HepG2 (cell line): ENCODE measurements at regions not wholly inside any gene's neighbourhood (a gene's known extent, or its start where the extent isn't known, plus 50 kb on each side); places are given as distances from the start of the nearest gene placed in this dataset.

Experiments
- ATAC-seq: fragments of 200-7000 bp; cut with Tn5 transposase; 3 replicates; pipeline ENCODE4 v1.9.1; 2020; ENCODE audit warnings: mild to moderate bottlenecking, moderate library complexity
- BruUV-seq: library from RNA; stranded (reverse); fragments of 400-500 nt; replicated peaks from 2 replicates; lab custom pipeline; 2021; lab: Mats Ljungman, UMichigan
- CTCF ChIA-PET: fragments of 300-600 bp; formaldehyde crosslinking; extraction: SDS; loops from one replicate; lab custom pipeline; 2021; ENCODE audit warnings: low total read pairs, inconsistent platforms, low intra/inter-chr PET ratio; lab: Yijun Ruan, JAX
- POLR2A ChIA-PET: fragments of 350-600 bp; sonication (Branson Sonifier 250); formaldehyde crosslinking; loops from one replicate; lab custom pipeline; 2020; ENCODE audit warnings: antibody characterized with exemption, inconsistent platforms; lab: Yijun Ruan, JAX
- DNase-seq: peaks from one replicate; pipeline ENCODE4 v3.0.0-alpha.2; 2015; ENCODE audit warnings: low spot score
- FAIRE-seq: peaks from 3 replicates; lab custom pipeline; 2011; peaks lifted over from hg19 to GRCh38; lab: Jason Lieb, UNC
- H2AFZ ChIP-seq: one replicate; pipeline ENCODE4 v1.6.1; 2011; ENCODE audit warnings: low read length, inconsistent platforms
- H3K27ac ChIP-seq: fragments of 300-600 bp; 3 replicates; pipeline ENCODE4 v1.8.0; 2011; ENCODE audit warnings: mixed run types, mild to moderate bottlenecking, mixed read lengths, low read length, inconsistent platforms; ENCODE audit not compliant: insufficient read depth; ENCODE audit errors: extremely low read length
- H3K27me3 ChIP-seq, 2 experiments: fragments of 200-600 bp in 1 of 2; 2 replicates in 1 of 2; 3 replicates in 1 of 2; pipeline versions ENCODE4 v1.6.0 to v1.8.0; 2011; ENCODE audit warnings: low read length in 2 of 2, mild to moderate bottlenecking in 2 of 2, moderate library complexity in 2 of 2, inconsistent platforms in 1 of 2; ENCODE audit not compliant: insufficient read depth in 2 of 2, control insufficient read depth in 1 of 2
- H3K36me3 ChIP-seq, 2 experiments: fragments of 200-600 bp in 1 of 2; replicated peaks in 1 of 2; 2 replicates in 1 of 2; 3 replicates in 1 of 2; pipeline versions ENCODE4 v1.5.1 to v1.8.0; 2011; ENCODE audit warnings: low read length in 2 of 2, inconsistent platforms in 1 of 2; ENCODE audit not compliant: insufficient read depth in 2 of 2, control insufficient read depth in 1 of 2
- H3K4me1 ChIP-seq: 2 replicates; pipeline ENCODE4 v1.5.1; 2012; ENCODE audit warnings: low read length, inconsistent platforms; ENCODE audit not compliant: insufficient read depth
- H3K4me2 ChIP-seq: 2 replicates; pipeline ENCODE4 v1.6.0; 2011; ENCODE audit warnings: low read depth, low read length, inconsistent platforms
- H3K4me3 ChIP-seq, 3 experiments: fragments of 200-600 bp in 1 of 3; sonication (generic), shearing (Covaris generic) in 1 of 3; replicated peaks in 1 of 3; 2 replicates each; pipeline ENCODE4 v1.5.1; 2011 to 2016; ENCODE audit warnings: low read length in 3 of 3, inconsistent platforms in 2 of 3, low read depth in 2 of 3, mild to moderate bottlenecking in 2 of 3, control low read depth in 1 of 3, mixed read lengths in 1 of 3; ENCODE audit not compliant: insufficient read depth in 1 of 3
- H3K79me2 ChIP-seq: one replicate; pipeline ENCODE4 v1.6.1; 2011; ENCODE audit warnings: low read length, inconsistent platforms; ENCODE audit not compliant: insufficient read depth
- H3K9ac ChIP-seq: 2 replicates; pipeline ENCODE4 v1.6.0; 2011; ENCODE audit warnings: mild to moderate bottlenecking, low read depth, low read length, inconsistent platforms; ENCODE audit not compliant: insufficient read depth
- H3K9me3 ChIP-seq: 2 replicates; pipeline ENCODE4 v1.5.1; 2012; ENCODE audit warnings: mild to moderate bottlenecking, low read length
- H4K20me1 ChIP-seq: 2 replicates; pipeline ENCODE4 v1.6.0; 2011; ENCODE audit warnings: inconsistent platforms, mild to moderate bottlenecking, low read length, moderate library complexity; ENCODE audit not compliant: insufficient read depth
- GABPB1 ChIP-seq: IDR thresholded peaks from 2 replicates; pipeline ENCODE4 v1.6.1; 2016; ENCODE audit warnings: mild to moderate bottlenecking, missing genetic modification reagents, moderate library complexity, missing compliant biosample characterization
- KDM3A ChIP-seq: IDR thresholded peaks from 2 replicates; pipeline ENCODE4 v1.6.1; 2018; ENCODE audit warnings: low read depth, missing compliant biosample characterization
- ZMAT3 ChIP-seq: sonication (generic); formaldehyde crosslinking; conservative IDR thresholded peaks from 2 replicates; pipeline ENCODE4 v1.7.0; 2021; ENCODE audit warnings: missing genetic modification reagents
- ZNF3 ChIP-seq: IDR thresholded peaks from 2 replicates; pipeline ENCODE4 v1.7.0; 2017; ENCODE audit warnings: inconsistent platforms
- ZNF770 ChIP-seq: sonication (generic); formaldehyde crosslinking; IDR thresholded peaks from 2 replicates; pipeline ENCODE4 v1.5.0; 2020; ENCODE audit warnings: mild to moderate bottlenecking, missing genetic modification reagents
- ZNF800 ChIP-seq: sonication (generic); formaldehyde crosslinking; IDR thresholded peaks from 2 replicates; pipeline ENCODE4 v1.4.0; 2020; ENCODE audit warnings: missing genetic modification reagents
- WGBS: methylation state at CpG from one replicate; pipeline ENCODE4 v1.1.6; 2017; ENCODE audit warnings: low lambda C conversion rate; 5-methylcytosine and 5-hydroxymethylcytosine counted together
- in situ Hi-C: cut with HindIII; loops from 2 replicates; pipeline ENCODE4 v1.10.0; 2017; ENCODE audit warnings: low pct_unique_long_range_greater_than_20kb; ENCODE audit not compliant: extremely low pct_ligation_motif_present
- intact Hi-C: fragments of 100-400 bp; cut with micrococcal nuclease; formaldehyde crosslinking; loops from one replicate; pipeline ENCODE4 v1.10.0; 2022; ENCODE audit not compliant: unreplicated experiment
- TF ChIP-seq, protein P1 (sequence below): sonication (generic); formaldehyde crosslinking; IDR thresholded peaks from 2 replicates; pipeline ENCODE4 v1.4.0; 2020; ENCODE audit warnings: missing genetic modification reagents; ENCODE audit errors: not compliant biosample characterization

DNA sequence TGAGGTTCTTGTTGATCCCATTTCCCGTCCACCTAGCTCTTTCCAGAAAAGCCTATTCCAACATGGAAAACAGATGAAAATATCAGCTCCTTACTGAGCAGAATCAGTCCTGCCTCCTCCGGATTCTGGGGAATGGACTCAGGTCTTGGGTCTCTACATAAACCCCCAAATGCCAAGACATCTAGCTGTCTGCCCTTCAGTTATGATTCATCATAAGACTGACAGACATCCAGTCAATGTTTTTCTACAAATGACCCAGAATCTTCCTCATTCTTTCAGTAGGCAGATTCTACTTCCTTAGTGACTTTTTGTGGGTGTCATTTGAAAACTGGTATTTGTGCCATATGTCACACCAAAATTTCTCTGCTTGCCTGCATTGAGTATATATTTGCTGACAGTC is 103.0 kb upstream of the TGFBR2 start:
- Histone ChIP-seq H3K79me2 (no peaks in the 10 kb centered on the region), H4K20me1 (no peaks in the 10 kb centered on the region), H3K9ac (no peak overlapping the region), H2AFZ (no peak overlapping the region), H3K36me3 (no peaks in the 10 kb centered on the region), H3K27ac (no peak overlapping the region), H3K4me3 (no peak overlapping the region), H3K4me2 (no peak overlapping the region), H3K9me3 (no peaks in the 10 kb centered on the region), H3K27me3 (no peaks in the 10 kb centered on the region), H3K4me1 (peaks cover 30% of the 10 kb centered on the region)
- ATAC-seq: no peak
- no peak for FAIRE-seq
- intact Hi-C loops (no loop called here), in situ Hi-C loops (no loop called here)
- POLR2A ChIA-PET: no interaction called here
- WGBS: 93% methylated on average over 2 of the region's 2 CpGs
- DNase-seq: no peak
- CTCF ChIA-PET: no interaction called here
- BruUV-seq: no TSS peak
- no peak for TF ChIP-seq GABPB1
- TF ChIP-seq ZNF770 (CRISPR knock-in tag): no peak
- no peak for TF ChIP-seq KDM3A
- TF ChIP-seq, protein P1, sequence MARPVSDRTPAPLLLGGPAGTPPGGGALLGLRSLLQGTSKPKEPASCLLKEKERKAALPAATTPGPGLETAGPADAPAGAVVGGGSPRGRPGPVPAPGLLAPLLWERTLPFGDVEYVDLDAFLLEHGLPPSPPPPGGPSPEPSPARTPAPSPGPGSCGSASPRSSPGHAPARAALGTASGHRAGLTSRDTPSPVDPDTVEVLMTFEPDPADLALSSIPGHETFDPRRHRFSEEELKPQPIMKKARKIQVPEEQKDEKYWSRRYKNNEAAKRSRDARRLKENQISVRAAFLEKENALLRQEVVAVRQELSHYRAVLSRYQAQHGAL (CRISPR knock-in tag): no peak
- no peak for TF ChIP-seq ZMAT3 (CRISPR knock-in tag)
- no peak for TF ChIP-seq ZNF3
- TF ChIP-seq ZNF800: no peak
